OCI-M1 (cell line): ENCODE measurements at regions not wholly inside any gene's neighbourhood (a gene's known extent, or its start where the extent isn't known, plus 50 kb on each side); places are given as distances from the start of the nearest gene placed in this dataset.
A peak's percentile ranks its signal among the peaks of the same experiment; 100 is the strongest.
"Not testable (repeated sequence)": the region's sequence is repeated elsewhere in the genome, so short reads cannot be mapped to it uniquely, and the experiment has no call there.

Experiments used
- DNase-seq: peaks from one replicate; lab custom pipeline; 2025; lab: John Stamatoyannopoulos, UW

DNA sequence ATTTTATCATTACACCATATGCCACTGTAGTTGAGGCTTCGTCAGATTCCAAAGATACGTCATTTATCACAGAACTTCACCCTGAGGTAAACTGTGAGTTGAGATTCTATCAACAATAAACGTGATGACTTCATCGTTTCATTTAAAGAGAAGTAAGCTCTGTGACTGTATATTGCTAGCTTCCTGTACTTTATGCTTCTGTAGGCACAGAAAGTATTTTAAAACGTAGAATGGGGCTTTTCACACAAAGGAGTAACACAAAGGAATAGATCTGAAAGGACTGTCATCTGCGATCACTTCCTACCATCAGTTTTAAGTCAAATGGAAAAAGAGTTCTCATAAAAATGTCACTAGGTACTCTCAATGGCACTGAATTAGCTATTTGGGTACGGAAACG is 234.4 kb upstream of the MCHR2 start:
- peak; percentile 78 for DNase-seq

- no peak for DNase-seq
Observed at GRCh38 chr6:100226811-100227210, 232.8 kb upstream of the MCHR2 start.

GRCh38 chr6:100223952-100224351 is 229.9 kb upstream of the MCHR2 start:
- DNase-seq, result not testable (repeated sequence)

GRCh38 chr6:100220543-100220942 is 226.5 kb upstream of the MCHR2 start:
- no peak for DNase-seq

GRCh38 chr6:100217225-100218012 is 223.4 kb upstream of the MCHR2 start:
- no peak for DNase-seq

DNA sequence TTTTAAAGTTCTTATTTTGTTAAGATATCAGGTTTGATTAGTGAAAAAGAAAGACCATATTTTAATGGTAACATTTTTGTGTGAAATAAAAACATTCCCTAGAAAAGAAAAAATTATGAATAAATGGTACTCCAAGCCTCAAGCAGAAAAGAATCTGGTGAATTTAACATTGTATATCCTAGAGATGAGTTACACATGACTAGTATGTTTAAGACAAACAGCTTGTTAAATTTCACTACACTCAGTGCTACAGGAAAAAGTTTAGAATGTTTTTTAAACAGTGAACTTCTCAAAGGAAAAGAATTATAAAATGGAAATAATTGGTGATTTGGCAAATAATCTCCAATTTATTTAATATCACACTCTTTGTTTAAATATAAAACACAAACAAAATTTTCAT is 222.7 kb upstream of the MCHR2 start:
- no peak for DNase-seq

DNA sequence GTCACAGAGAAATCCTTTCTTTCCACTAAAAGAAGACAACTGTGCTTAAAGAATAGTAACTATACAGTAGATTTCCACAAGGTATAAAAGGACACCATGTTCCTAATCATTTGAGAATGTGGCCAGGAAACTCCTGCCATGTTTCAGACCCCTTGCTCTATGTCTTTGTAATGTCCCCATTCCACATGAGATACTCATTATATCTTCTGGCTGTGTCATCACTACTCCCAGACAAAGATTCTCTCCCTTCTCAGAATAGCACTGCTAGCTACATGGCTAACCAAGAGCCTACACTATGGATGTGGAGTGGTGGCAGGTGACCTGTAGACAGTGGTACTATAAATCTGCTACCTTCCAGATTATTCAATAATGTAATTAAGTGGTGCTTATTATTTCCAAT is 218.1 kb upstream of the MCHR2 start:
- no peak for DNase-seq

GRCh38 chr6:100210137-100211117 is 216.4 kb upstream of the MCHR2 start:
- DNase-seq, result no peak

GRCh38 chr6:100209323-100210136 is 215.5 kb upstream of the MCHR2 start:
- peak; percentile 57 for DNase-seq

GRCh38 chr6:100203400-100203799 is 209.4 kb upstream of the MCHR2 start:
- DNase-seq, result peak; percentile 45

DNA sequence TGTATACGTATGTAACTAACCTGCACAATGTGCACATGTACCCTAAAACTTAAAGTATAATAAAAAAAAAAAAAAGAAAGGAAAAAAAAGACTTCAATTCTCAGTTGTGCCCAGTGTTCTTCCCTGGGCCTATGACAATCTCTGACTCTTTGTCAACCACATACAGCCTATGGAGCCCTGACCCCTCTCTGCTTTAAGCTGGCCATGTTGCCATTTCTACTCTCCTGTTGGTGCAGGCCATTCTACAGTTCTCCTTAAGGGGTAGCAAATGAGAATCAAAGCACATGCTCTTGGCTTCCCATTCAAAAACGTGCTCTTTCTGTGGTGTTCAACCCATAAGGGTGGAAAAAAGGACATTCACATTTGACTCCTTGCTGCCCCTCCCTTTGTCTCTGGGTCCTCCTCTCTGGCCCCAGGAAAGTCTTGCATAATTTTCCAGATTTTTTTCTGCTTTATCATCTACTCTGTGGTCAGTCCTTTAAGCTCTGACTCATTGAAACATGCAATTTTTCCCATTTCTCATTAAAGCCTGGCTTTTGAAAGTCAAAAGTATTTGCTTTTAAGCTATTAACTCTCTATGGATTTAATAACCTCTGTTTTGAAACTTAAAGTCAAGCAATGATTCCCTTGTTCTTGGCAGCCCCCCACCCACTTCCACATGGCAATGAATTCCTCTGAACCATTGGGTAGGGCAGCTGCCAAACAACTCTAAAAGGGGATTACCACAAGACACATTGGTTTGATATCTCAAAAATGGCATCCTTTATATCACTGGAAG is 208.6 kb upstream of the MCHR2 start:
- peak; percentile 86 for DNase-seq

GRCh38 chr6:100196214-100196982 is 202.4 kb upstream of the MCHR2 start:
- not testable (repeated sequence) for DNase-seq

GRCh38 chr6:100195244-100195643 is 201.2 kb upstream of the MCHR2 start:
- DNase-seq, result not testable (repeated sequence)

- DNase-seq, result no peak
Observed at GRCh38 chr6:100194535-100194934, 200.5 kb upstream of the MCHR2 start.

GRCh38 chr6:100188754-100189153 is 194.7 kb upstream of the MCHR2 start:
- DNase-seq, result no peak

DNA sequence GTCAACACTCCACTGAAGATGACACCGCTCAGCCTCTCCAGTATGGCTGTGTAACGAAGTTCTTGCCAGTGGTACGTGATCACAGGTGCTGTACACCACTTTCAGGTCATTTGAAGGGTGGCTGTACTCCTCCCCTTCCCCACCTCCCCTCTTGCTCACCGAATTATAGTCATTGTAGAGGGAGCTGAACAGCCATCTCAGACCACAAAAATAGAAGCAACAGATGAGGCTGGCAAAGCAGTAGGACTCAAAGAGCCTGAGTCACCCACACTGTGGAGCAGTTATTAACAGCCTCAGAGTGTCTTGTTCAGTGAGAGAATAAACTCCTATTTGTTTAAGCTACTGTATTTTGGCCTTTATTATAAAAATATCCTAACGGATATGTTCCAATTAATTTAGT is 192.5 kb upstream of the MCHR2 start:
- no peak for DNase-seq

- DNase-seq, result no peak
Observed at GRCh38 chr6:100185615-100186014, 191.6 kb upstream of the MCHR2 start.

DNA sequence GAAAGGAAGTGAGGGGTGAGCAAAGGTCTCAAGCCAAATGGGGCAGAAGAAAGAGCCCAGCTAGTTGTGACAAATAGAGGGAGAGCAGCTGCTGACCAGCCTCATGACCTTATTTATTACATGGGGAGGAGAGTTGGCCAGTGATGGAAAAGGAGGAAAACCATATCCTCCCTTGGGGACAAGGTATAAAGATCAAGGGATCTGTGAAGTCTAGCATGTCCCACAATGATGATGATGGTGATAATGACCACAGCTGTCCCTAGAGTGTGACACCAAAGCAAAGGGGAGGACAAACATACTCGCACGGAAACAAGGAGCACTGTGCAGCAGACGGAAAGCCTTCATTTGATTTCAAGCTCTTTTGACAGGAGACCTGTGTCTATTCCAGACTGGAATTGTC is 190.4 kb upstream of the MCHR2 start:
- DNase-seq, result no peak

DNA sequence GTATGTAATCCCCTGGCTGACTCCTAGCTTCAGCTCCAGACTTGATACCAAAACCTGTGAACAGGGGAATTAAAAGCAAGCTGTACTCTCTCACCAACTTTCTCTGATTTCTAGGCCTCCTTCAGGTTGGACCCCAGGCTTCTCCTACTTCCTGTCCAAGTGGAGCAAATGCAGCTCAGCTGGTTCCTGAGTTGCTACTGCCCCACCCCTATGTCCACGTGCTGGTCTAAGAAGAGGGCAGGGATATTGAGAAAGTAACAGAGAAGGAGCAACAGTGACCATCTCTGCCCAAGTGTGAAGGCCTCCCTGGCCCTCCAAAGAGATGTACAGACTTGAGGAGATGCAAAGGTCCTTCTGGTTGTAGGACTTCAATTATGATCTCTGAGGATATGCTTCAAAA is 188.3 kb upstream of the MCHR2 start:
- DNase-seq, result no peak

GRCh38 chr6:100181309-100181708 is 187.3 kb upstream of the MCHR2 start:
- no peak for DNase-seq

- DNase-seq, result no peak
Observed at GRCh38 chr6:100179576-100179975, 185.6 kb upstream of the MCHR2 start.
